GM18502 (cell line): ENCODE measurements at regions not wholly inside any gene's neighbourhood (a gene's known extent, or its start where the extent isn't known, plus 50 kb on each side); places are given as distances from the start of the nearest gene placed in this dataset.

ENCODE experiments used
- ATAC-seq: cut with Tn5 transposase; IDR thresholded peaks from one replicate; pipeline ENCODE4 v1.9.1; 2021; ENCODE audit warnings: mild to moderate bottlenecking; ENCODE audit not compliant: unreplicated experiment, poor library complexity

DNA sequence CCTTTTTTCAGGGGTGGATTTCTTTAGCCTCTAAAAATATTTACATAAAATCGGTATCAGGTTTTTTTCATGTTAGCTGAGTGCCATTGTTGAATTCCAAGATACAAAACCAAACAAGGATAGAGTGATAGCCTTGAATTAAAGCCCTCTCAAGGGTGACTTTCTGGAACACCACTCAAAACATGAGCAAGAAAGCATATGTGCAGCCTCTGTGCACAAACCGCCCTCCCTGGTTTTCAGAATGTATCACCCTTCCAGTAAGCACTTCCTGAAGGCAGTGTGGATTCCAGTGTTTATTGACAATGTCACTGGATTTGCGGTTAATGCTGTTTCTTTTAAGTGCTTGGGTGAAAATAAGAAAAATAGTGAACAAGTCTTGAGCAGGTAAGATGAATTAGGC is 597.7 kb downstream of the TMEM114 start:
- ATAC-seq: no peak

DNA sequence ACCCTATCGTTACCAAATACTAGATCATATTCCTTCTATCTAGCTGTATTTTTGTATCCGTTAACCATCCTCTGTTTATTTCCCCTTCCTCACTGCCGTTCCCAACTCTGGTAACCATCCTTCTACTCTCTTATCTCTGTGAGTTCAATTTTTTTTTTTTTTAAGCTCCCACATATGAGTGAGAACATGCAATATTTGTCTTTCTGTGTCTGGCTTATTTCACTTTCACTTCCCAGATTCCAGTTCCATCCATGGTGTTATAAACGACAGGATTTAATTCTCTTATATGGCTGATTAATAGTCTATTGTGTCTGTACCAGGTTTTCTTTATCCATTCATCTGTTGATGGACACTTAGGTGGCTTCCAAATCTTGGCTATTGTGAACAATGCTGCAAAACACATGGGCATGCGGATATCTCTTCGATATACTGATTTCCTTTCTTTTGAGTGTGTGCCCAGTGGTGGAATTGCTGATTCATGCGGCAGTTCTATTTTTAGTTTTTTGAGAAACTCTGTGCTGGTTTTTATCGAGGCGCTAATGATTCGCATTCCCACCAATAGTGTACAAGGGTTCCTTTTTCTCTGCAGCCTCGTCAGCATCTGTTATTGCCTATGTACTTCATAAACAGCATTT is 599.6 kb downstream of the TMEM114 start:
- ATAC-seq: no peak

DNA sequence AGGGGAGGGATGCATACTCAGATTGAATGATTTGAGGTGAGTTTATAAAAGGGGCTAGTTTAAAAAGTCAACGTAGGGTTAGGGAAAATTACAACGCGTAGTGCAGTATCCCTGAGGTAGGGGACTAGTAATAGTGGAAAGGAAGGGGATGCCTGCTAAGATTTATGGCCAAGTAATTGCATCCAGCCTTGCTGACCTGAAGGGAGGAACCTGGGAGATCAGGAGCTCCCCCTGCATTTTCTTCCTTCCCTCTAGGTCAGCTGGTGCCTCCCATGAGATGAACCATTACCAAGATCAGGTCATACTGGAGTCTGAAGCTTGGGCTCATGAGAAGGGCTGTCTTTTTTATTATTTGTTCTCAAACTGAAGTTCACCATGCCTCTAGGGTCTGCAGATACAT is 606.6 kb downstream of the TMEM114 start:
- no peak for ATAC-seq

DNA sequence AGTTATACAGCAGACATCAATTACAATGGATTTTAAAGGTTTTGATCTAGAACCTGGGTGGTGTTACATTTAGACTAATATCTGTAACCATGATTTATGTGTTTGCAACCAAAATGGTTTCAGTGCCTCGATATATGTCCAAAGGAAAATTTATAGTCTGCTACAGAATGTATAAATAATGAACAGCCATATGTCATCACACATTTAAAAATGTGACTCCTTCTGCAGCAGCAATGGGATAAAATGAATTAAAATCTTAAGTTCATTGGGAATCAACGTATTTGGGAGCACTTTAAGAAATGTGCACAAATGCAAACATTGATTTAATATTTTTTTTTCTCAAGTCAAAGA is 610.2 kb downstream of the TMEM114 start:
- no peak for ATAC-seq

DNA sequence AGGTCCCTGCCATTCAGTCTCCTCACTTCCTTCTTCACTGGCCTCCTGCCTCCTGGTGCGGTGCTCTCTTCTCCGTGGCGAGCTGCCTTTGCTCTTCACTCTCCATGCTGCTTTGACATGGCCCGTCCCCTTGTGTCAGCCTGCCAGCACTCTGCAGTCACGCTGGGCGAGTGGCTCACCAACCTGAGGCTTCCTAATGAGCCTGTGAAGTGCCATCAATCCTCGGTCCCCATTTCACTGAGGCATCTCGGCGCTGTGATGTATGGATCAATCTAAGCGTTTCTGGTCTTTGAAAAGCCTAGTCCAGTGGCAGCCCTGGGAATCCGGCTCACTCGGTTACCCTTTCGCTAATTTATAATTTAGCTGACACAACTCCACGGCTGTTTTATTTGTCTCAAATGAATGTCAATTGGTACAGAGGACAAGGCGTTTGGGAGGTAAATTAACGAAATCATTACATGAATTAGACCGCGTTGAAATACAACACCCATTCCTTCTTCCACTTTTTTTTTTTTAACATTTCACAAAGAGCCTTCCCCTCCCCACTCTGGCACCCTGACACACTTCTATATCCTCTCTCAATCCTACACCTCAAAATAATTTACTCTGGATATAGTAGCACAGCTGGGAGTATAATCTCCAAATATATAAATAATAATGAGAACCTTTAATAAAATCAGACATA is 610.7 kb downstream of the TMEM114 start:
- ATAC-seq: no peak

DNA sequence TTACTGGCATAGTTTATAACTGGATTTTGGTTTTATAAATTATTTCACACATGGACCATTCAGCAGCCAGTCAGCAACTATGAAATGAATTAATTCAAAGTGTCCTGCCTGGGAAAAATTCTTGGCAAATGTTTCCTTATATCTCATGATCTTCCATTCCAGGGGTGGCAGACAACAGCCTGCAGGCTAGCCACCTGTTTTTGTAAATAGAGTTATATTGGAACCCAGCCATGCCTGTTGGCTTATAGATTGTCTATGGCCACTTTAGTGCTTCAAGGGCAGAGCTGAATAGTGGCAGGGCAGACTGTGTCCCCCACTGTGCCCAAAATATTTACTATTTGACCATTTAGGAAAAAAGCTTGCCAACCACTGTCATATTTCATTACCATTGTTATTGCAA is 613.7 kb downstream of the TMEM114 start:
- ATAC-seq: no peak

DNA sequence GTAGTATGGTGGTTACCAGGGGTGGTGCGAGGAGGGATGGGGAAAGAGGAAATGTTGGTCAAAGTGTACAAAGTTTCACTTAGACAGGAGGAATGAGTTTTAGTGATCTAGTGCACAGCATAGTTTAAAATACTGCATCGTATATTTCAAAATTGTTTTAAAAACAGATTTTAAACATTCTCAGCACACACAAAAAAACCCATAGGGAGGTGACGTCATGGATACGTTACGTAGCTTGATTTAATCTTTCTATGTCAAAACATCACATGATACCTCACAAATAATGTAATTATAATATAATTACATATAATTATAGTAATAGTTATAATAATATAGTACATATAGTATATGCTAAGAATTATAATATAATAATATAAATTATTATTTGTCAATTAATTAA is 614.2 kb downstream of the TMEM114 start:
- ATAC-seq: no peak

DNA sequence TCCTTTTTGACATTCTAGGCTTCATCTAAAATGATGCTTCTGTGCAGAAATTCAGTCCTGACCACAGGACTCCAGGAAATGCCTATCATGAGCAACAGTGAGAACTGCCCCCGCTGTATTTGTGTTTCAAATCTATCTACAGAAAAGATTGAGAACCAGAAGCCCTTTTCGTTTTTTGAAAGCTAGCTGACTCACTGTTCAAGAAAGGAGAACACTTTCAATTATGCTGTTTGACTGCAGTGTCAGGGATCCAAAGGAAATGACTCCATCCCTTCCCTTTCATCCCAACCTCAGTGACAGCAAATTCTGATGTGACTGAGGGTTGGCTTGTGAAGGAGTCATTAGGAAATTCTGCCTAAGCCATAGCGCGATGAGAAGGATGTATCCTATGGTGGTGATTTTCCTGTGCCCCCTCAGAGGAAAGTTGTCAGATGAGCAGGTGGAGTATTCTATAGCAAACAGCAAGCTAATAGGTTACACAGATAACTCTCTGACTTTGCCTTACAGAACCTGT is 622.3 kb downstream of the TMEM114 start:
- ATAC-seq: no peak

DNA sequence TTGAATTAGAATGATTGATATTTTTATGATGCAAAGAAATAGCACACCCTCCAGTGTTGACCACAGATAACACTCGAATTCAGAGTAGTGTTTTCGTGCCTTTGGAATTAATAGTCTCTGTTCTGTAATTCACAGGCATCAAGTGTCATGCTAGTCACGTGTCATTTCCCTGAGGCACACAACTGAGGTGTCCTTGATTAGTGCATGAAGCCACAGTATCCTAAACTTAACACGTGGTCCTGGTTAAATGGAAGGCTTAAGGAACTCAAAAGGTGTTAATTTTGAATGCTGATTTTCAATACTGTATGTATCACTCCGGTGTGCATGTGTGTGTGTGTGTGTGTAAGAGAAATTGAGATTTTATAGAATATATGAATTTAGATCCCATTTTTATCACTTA is 625.6 kb downstream of the TMEM114 start:
- ATAC-seq: no peak

DNA sequence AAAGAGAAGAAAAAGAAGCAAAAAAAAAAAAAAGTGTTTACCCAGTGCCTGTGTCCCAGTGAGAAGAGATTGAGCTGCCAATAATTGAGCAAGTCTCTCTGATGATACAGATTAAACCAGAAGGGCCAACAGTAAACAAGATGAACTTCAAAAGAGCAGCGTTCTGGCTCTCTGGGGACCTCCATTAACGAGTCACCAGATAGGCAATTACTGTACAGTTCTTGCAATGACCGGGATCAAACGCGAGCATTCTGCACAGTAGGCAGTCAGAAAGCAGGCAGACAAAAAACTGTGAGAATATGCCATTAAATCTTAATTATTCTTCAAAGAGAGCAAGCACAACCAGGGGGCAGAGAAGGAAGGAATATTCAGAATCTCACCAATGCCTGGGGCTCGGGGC is 626.1 kb downstream of the TMEM114 start:
- no peak for ATAC-seq

DNA sequence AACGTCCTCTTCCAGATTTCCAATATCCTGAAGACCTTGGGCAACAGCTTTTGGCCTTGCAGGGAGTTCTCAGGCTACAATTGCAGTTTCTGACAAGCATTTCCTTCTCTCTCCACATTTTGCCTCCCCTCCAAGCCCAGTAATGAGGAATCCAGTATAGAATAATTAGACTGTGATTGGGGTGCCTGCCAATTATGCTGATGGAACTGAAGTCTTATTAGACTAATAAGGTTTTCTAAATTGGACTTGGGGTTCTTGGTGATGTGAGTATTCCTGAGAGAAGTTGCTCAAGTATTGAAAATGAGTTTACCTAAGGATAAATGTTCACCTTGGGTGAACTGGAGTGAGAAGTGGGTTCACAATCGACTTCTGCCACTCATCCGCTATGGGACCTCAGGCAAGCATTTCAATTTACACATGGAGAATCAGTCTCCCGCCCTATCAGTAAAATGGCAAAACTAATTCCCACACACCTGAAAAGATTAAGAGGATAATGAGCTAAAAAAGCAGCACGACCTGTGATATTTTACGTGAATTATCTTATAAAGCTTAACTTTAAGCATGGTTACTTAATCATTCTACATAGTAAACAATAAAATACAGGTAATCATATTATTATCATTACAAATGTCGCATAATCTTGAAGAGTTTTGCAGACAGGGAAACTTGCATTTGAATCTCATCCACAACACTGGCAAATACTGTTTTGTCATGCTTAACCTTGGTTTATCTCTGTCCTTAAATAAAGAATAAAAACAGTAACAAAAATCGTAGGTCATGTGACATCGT is 628.0 kb downstream of the TMEM114 start:
- ATAC-seq: no peak

DNA sequence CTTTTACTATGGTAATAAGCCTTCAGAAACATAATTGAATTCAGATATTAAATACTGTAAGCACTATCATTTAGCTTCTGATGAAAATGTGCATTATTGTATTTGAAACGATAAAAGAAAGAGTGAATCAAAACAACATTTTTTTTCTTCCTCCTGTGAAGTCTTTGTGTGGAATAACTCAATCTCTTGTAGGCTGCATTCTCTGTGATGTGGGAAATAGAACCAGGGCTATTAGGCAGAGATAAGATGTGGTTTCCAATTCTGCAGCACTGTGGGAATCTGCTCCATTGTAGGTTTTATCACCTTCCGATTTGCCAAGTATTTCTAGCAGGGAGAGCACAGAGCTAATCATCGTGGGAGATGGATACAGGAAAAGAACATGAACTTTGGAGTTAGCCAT is 624.5 kb downstream of the RBFOX1 start:
- no peak for ATAC-seq

DNA sequence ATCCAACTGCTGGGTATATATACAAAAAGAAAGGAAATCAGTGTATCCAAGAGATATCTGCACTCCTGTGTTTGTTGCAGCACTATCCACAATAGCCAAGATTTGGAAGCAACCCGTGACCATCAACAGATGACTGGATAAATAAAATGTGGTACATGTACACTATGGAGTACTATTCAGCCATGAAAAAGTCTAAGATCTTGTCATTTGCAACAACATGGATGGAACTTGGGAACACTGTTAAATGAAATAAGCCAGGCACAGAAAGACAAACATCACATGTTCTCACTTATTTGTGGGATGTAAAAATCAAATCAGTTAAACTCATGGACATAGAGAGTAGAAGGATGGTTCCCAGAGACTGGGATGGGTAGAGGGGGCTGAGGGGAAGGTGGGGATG is 620.7 kb downstream of the RBFOX1 start:
- no peak for ATAC-seq

DNA sequence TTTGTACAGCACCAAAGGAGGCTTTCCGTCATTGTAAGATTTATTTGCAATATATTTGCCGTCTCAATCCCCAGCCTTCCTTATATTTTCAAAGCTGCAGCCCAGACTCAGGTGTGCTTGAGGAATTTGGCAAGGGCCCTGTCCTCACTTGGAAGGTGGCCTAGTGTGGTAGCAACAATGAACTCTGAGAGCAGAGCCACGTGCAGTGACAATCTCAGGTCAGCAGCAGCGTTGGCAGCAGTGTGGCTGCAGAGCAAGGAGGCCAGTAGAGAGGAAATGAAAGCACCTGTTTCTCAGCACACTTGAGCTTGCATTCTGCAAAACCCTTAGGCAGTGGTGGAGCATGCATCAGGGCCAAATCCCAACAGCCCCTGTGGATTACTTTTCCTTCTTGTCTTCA is 613.5 kb downstream of the RBFOX1 start:
- no peak for ATAC-seq

DNA sequence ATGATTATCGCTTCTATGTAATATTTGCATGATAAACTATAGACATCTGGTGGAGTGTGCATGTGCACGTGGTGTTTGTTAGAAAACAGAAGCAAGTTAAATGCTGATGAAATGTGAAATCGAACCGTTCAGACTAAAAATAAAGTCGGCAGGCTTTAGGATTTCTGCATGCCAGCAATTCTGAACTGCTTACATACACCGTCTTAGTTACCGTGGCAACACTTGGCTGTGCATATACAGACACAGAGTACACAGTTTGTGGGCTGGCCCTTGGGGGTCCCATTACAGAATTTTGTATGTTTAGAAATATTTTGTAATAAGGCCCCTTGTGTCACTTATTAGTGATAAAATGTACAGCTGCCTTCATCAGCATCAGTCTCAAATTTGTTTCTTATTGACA is 605.5 kb downstream of the RBFOX1 start:
- ATAC-seq: no peak

DNA sequence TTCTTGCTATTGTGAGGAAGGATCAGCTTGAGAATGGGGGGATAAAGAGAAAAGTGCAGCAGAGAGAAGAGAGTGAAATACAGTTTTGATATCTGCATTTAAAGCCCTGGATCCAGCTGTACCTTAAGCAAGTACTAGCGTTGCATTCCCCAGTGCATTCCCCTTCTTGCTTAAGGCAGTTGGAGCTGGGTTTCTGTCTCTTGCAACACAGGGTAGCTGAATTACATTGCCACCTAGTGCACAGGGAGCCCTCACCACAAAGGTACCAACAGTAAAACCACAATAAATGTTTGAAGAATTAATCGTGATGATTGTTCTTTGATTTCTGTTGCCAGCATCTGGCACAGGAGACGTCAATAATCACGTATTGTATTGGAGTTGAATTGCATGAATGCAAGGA is 588.7 kb downstream of the RBFOX1 start:
- ATAC-seq: no peak

DNA sequence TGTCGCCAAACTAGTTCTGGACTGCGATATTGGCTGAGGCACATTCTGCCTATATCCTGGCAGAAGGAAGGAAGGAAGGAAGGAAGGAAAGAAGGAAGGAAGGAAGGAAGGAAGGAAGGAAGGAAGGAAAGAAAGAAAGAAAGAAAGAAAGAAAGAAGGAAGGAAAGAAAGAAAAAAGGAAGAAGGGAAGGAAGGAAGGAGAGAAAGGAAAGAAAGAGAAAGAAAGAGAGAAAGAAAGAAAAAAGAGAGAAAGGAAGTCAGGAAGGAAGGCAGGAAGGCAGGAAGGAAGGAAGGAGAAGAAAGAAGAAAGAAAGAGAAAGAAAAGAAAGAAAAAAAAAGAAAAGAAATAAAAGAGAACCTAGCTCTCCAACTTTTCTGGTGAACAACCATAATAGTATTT is 587.1 kb downstream of the RBFOX1 start:
- no peak for ATAC-seq

DNA sequence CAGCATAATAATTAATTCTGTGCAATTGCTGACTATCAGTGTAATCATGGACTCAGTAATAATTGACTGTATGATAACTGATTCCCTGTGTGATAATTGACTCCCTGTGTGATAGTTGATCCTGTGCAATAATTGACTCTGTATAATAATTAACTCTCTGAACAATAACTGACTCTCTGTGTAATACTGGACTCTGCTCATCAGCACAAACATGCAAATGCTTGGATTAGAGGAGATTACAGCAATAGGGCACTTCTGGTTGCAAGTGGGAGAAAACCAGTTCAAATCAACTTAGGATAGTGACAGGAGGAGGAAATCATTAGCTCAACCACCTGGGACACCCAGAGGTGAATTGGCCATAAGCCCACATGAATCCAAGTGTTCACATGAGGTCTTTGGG is 582.1 kb downstream of the RBFOX1 start:
- ATAC-seq: no peak

DNA sequence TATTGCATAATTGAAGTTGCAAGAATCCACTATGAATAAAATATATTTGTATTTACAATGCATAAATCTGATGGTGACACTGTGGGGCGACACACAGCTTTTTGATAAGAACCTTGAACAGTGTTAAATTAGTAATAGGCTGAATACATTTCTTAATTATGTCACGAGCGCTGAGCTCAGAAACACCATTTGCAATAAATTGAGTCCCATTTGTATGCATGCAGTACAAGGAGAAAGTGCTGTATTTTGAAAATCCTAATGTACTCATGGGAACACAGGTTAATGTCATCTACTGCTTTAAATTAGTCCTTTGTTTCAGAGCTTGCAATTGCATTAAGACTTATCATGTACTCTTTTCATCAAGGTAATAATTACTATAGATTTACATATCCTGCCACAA is 579.5 kb downstream of the RBFOX1 start:
- no peak for ATAC-seq

DNA sequence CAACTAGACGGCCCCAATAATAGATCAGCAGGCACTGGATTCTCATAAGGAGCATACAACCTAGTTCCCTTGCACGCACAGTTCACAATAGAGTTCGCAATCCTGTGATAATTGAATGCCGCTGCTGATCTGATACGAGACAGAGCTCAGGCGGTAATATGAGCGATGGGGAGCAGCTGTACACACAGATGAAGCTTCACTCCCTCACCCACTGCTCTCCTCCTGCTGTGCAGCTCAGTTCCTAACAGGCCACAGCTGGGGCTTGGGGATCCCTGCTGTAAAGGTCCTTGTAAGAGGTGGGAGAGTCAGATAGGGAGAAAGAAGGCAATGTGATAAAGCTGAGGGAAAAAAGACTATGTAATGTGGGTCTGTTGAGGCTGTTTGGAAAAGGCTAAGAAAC is 577.5 kb downstream of the RBFOX1 start:
- ATAC-seq: no peak

DNA sequence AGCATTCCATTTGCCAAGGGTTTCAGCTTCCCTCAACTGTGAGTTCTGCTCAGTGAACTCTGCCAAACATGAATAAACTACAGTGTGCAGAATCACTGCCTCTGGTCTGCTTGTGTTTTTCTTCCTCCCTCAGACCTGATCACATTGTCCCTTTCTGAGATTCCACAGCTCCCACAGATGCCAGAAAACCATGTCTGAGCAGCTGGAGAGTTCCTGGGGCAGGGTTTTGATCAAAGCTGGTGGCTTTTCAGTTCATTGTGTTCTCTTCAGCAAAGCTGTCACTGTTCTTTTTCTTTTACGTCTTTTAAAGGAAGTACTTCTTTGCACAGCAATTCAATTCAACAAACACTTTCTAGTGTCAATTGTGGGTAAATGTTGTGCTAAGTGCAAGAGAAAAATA is 555.8 kb downstream of the RBFOX1 start:
- ATAC-seq: no peak

DNA sequence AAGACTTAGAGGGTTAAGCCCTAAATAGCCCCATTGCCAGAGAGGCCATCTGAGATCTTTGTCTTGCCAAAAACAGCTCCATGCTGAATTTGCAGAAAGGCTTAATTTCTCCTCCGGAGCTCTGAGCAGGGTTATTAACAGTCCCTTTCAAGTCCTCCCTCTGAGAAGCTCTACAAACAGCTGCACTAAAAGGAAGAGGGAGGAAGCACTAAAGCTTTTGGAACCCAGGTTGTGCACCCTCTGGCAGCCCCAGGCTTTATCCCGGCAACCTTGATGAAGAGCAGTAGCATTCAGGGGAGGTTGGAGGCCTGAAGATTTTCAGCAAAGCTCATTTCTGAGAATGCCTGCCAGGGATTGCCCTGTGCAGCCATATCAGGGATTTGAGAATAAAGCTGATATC is 554.7 kb downstream of the RBFOX1 start:
- no peak for ATAC-seq
